ENCODE measurements at regions not wholly inside any gene's neighbourhood (a gene's known extent, or its start where the extent isn't known, plus 50 kb on each side); places are given as distances from the start of the nearest gene placed in this dataset.
"Not testable (repeated sequence)": the region's sequence is repeated elsewhere in the genome, so short reads cannot be mapped to it uniquely, and the experiment has no call there.

DNA sequence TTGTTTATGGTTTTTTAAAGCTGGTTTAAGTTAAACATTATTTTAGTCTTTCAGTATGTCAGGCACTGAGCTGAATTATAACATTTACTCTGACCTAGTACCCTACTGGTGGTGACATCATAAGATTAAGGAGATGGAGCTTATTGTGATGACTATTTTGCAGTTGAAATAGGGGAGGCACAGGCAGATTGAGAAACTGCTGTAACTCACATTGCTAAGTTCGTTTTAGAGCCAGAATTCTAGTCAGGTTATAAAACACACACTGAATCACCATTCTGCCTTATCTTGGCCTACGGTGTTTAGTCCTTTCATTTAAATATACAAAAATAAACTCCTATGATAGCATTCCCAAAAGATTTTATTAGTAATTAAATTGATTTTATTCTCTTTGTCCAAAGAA is 584.1 kb downstream of the TFAP2A start:
- DNase-seq (ENCODE audit: low read depth in 2 of 2) = no peak

DNA sequence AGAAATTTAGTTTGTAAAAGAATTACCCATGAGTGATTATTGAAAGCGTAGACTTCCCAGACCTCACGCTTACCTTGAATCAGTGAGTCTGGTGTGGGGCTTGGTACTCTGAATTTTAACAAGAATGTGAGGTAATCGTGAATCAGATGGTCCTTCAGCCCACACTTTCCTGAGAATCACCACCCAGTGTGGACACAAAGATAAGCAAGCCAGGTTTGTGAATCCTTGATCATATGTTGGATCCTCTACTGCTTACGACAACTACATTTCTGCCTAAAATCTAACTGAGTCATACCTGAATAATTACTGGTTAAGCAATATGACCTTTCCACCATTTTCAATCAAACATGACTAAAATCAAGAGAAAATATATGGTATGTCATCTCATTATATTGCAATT is 589.3 kb downstream of the TFAP2A start:
- DNase-seq (ENCODE audit: low read depth in 2 of 2) = no peak

DNA sequence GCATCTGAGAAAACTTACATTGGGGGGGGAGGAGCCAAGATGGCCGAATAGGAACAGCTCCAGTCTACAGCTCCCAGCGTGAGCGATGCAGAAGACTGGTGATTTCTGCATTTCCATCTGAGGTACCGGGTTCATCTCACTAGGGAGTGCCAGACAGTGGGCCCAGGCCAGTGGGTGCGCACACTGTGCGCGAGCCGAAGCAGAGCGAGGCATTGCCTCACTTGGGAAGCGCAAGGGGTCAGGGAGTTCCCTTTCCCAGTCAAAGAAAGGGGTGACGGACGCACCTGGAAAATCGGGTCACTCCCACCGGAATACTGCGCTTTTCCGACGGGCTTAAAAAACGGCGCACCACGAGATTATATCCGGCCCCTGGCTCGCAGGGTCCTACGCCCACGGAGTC is 604.1 kb downstream of the TFAP2A start:
- not testable (repeated sequence) for DNase-seq (ENCODE audit: low read depth in 2 of 2)

DNA sequence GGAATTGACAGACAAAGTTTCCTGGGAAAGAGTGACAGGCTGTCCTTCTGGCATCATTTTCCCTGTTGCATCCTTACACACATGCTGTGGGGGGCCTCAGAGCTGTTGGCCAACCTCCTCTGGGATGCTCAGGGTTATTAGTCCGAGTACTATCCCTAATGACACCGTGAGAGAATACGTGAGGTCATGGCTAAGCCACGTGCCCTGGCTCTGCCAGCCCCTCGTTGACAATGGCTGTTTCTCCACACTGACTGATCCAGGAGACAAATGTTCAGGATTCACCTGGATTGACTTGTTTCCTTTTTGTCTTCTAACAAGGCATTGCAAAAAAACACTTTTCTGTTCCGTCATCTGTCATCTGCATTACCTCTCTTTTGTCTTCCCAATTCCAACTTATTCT is 604.6 kb downstream of the TFAP2A start:
- no peak for DNase-seq (ENCODE audit: low read depth in 2 of 2)

DNA sequence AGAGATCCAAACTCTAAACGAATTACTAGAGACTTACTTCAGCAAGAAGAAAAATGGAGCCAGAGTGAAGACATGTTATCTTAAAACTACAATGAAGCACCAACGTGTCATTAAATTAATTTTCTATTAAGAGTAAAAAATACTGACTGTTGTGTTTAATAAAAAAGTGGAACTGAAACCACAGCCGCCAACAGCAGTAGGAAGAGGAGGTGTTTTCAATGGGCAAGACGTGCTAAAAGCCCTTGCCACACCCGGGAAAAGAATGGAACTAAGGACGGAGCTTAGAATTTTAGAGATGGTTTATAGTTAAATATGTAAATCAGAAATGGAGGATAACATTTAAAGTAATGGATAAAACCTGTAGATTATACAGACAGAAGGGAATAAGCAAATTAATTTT is 608.7 kb downstream of the TFAP2A start:
- DNase-seq (ENCODE audit: low read depth in 2 of 2) = no peak

DNA sequence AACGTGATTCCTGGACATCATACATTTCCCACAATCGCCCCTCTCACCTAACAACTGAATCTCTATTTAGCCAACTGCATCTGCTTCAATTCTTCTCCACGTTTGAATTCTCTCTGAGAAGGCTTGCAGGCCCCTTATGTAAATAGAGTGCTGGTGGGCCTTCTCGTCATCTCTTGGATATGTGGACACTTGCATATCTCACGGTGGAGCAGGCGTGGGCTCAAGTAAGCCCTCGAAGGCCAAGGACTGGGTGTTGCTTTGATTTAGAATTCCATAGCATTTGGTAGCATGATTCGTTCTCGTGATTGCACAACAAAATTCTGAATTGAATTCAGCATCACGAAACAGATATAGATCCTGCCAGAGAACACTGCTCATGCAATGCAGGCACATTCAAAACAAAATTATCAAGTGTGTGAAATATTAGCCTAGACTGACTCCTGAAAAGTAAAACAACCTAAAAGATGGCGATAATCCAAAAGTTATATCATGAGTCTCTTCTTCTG is 613.6 kb downstream of the TFAP2A start:
- DNase-seq (ENCODE audit: low read depth in 2 of 2) = no peak

DNA sequence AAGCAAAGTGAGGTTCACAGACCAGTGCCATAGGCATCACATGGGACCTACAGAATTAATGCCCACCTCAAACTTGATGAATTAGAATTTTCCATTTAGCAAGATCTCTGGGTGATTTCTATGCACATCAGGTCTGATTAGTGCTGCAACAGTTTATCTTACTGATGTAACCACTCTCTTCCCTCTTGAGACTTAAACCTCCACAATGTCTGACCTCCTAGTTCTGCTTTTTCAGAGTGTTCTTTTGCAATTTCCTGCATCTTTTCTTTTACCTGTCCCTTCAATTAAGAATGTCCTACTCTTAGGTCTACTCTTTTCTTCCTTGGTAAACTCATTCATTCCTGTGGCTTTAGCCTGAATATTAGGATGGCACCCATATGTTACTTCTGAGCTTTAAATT is 615.3 kb downstream of the TFAP2A start:
- DNase-seq (ENCODE audit: low read depth in 2 of 2) = no peak

DNA sequence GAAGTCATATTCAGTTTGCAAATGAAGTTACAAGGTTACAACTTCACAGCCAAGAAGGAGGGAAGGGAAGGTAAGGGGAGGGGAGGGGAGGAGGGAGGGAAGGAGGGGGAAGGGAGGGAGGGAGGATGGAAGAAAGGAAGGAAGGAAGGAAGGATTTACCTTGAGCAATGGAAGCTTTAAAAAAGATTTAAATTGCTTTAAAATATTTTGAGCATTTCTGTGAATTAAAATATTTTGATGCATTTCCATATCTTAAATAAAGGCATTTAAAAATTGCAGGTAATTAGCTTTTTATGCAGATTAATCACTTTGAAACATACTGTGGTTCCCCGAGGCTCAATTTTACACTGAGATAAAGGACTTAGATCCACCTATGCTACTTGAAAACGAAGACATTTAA is 618.0 kb downstream of the TFAP2A start:
- no peak for DNase-seq (ENCODE audit: low read depth in 2 of 2)

DNA sequence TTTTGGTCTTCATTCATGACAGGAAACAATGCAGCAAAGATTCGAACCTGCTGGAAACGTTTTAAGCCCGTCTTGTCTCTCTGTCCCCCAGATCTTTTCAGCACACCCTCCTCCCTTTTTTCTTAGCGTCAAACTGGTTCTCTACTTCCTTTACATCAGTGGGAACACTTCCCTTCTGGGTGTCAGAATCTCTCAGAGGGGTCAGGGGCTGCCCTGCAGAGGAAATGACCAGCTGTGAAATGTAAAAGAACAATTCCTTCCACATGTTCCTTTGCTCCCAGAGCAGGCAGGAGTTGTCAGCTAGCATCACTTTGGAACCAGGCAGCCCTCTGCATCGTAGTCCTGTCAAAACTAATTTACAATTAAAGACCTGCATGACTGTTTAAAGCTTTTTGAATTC is 619.0 kb downstream of the TFAP2A start:
- DNase-seq (ENCODE audit: low read depth in 2 of 2) = no peak

DNA sequence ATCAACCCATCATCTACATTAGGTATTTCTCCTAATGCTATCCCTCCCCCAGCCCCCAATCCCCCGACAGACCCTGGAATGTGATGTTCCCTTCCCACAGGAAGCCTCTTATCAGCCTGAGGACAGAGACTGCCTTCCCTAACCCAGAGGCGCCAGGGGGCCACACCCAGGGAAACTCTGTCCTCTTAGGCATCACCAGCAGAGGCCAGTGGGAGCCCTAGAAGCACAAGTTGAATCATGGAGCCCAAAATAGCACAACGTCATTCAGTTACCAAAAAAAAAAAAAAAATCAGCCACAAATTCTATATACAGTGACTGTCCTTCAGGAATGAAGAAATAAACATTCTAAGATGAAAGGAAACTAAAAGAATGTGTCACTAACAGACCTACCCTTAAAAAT is 625.7 kb downstream of the TFAP2A start:
- no peak for DNase-seq (ENCODE audit: low read depth in 2 of 2)

DNA sequence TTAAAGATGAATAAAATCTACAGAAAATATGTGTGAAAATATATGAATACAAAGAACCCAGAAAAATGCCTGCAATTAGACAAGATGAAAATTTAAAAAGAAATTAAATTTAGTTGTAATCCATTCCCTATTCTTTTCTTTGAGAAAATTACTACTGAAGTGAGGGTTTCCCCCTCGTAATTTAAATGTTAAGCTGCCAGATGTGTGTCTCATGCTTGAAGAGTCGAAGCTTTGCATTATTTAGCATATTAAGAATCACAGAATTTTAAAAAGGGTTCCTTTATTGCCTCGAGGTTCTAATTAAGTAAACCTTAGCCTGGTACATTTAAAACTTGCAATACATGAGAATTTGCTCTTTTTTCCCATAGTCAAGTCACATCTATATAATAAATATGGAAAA is 630.1 kb downstream of the TFAP2A start:
- DNase-seq (ENCODE audit: low read depth in 2 of 2) = no peak

DNA sequence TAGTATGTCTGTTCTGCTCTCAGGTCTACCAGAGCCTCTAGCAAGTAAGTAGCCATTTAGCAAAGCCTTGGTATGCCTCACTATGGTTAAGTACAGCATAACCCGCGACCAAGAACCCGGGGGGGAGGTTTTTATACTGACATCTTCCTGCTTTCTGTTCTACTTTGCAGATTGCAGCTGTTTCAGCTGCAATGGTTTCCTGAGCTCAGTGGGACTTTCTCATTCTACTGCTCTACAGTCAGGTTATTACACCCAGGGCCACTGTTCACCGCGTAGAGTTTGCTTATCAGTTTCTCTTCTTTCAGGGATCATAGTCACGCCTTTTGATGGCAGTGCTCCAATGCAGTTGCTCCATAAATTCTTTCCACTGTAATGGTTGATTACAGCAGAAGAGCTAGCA is 631.3 kb downstream of the TFAP2A start:
- DNase-seq (ENCODE audit: low read depth in 2 of 2) = no peak

DNA sequence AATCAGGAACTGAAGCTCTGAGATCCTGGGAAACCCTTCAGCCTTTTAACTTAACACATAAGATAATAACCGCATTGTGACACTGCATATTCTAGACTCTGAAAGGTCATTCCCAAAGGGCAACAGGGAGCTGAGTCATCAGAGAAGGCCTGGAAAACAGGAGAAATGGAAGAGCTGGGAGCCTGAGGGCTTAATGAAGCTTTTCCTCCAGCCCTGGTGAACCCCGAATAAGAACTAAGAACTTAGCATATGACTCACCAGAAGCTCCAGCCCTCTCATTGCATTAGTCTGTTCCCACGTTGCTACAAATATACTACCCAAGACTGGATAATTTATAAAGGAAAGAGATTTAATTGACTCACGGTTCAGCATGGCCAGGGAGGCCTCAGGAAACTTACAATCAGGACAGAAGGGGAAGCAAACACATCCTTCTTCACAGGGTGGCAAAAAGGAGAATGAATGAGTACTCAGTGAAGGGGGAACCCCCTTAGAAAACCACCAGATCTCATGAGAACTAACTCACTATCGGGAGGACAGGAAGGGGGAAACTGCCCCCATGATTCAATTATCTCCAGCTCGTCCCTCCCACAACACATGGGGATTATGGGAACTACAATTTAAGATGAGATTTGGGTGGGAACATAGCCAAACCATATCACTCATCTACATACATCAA is 648.5 kb downstream of the TFAP2A start:
- DNase-seq (ENCODE audit: low read depth in 2 of 2) = no peak

DNA sequence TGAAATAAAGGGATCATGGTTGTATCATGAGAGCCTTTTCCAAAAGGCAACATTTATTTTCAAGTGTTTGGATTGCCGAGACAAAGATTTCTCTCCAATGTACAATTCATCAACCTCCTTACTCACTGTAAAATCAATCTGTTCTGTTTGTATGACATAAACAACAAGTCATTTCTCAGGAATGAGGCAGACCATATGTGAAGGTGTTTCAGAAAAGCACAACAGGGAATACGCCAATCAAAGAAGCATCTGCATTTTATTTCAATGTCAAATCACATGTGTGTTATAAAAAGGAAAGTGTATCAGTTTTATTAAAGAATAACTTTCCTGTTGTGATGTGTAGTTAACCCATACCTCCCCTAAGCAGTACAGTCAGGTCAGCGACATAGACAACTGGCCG is 653.7 kb downstream of the TFAP2A start:
- no peak for DNase-seq (ENCODE audit: low read depth in 2 of 2)

DNA sequence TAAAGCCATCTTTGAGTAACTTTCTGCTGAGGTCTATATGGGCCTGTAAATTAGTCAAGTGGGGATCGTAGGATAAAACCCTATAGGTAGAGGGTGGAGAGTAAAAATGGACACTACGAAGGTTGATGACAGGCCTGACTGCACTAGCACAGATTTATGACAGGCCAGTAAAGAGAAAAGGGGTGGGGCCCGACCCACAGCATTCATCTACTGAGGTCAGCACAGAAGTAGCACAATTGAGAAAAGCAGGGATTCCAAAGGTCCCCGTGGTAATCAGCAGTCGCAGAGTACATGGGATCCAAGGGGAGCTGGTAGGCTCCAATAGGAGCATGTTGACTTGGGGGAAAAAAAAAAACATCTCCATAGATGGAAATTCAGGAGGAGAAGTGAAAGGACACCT is 660.4 kb downstream of the TFAP2A start:
- DNase-seq (ENCODE audit: low read depth in 2 of 2) = no peak

DNA sequence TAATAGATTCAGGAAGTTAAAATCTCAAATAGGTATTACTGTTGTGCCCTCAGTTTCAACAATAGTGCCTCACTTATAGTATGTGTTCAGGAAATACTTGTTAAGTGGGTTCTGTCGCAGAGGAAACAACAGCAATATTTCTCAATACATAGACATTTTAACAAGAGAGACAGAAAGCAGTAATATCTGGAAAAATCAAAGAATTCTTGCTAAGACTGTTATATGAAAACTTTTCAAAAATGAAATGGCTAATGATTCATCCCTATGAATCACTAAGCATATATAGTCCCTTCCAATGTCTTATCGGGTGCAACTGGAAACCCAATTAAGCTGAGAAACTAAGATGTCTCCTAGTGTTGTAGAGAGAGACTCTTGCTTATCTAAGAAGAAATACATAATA is 668.9 kb downstream of the TFAP2A start:
- no peak for DNase-seq (ENCODE audit: low read depth in 2 of 2)

DNA sequence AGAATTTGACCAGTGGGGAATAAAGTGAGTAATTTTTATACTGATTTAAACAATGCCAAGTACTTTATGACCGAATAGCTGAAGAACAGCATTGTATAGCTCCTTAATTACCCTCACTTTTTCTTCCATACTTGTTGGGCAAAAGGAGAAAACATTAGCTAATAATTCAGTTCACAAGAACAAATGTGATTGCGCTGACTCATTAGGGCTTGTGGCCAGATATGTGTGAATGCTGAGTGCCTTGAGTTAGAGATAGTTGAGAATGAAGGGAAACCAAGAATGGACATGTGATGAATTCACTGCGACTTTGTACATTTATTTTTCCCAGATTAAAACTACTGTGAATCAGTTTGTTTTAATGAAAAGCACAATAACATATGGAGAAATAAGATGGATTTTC is 669.4 kb downstream of the TFAP2A start:
- no peak for DNase-seq (ENCODE audit: low read depth in 2 of 2)

DNA sequence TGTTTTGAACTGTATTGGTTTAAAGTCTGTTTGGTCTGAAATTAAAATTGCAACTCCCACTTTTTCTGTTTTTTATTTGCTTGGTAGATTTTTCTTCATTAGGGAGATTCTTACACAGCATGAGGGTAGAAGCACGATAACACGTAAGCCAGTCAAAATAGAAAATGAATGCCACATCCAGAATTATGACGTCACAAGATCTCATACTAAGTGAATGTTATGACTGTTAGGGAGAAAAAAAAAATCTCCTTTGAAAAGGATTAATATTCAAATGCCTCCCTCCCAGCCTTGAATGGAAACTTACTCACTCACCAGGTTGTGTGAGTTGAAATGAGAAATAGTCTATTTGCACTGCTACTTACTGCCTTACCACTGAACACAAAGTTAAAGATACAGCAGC is 670.8 kb downstream of the TFAP2A start:
- DNase-seq (ENCODE audit: low read depth in 2 of 2) = no peak

DNA sequence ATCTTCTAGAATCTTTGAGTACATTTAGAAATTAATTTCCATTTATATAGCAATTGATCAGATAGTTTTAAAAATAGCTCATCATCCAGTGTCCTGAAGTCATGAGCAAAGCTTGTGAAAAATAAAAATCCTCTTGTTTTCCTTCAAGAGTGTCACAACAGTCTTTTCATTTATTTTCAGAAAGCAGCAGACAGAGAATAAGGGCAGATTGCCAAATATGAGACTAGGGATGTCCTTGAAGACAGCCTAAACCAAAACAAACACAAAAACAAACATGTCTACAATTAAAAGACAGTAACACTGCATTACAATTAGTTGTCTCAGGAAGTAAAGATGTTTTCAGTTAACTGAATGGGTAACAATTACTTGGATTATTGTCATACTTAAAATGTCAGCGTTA is 682.8 kb downstream of the TFAP2A start:
- DNase-seq (ENCODE audit: low read depth in 2 of 2) = no peak

DNA sequence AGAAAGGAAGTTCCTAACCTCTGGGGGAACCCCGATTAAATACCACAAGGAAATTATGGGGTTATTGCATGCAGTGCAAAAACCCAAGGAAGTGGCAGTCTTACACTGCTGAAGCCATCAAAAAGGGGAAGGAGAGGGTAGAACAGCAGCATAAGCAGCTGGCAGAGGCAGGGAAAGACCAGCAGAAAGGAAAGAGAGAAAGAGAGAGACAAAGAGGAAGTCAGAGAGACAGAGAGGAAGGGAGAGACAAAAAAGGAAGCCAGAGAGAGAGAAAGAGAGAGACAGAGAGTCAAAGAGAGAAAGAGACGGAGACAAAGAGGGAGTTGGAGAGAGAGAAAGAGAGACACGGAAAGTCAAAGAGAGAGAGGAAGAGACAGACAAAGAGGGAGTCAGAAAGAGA is 689.1 kb downstream of the TFAP2A start:
- not testable (repeated sequence) for DNase-seq (ENCODE audit: low read depth in 2 of 2)

DNA sequence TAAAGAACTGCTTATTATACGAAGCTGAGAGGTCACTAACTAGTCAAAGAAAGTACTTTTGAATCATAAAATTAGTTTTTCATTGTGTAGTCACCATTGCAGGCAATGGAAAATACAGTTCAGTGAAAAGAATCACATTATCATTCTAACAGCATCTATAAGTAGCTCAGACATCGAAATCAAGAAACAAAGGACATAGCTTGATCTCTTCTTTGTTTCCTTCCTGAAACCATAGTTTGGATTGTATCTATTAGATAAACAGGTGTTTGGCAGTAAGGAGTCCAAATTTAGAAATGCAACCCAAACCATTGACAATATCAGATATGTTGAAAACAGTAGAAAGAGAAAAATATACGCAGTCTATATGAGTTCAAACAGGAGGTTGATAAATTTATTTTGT is 697.3 kb downstream of the TFAP2A start:
- DNase-seq (ENCODE audit: low read depth in 2 of 2) = no peak

DNA sequence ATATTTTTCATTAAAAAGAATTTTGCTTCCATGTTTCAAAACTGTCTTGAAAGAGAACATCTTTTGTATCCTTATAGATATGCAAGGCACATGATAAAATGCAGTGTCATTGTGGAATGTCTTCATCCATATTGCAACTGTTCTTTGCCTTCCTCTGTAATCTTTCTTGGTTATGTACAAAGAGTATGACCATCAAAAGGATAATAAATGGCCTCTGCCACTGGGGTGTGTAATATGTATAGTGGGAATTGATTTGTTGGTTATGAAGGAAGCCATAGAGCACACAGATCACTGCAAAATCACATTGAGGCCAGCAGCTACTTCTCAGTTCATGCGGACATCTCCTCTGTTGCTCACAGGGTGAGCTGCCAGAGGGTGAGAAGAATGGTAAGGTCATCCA is 703.5 kb downstream of the TFAP2A start:
- no peak for DNase-seq (ENCODE audit: low read depth in 2 of 2)

DNA sequence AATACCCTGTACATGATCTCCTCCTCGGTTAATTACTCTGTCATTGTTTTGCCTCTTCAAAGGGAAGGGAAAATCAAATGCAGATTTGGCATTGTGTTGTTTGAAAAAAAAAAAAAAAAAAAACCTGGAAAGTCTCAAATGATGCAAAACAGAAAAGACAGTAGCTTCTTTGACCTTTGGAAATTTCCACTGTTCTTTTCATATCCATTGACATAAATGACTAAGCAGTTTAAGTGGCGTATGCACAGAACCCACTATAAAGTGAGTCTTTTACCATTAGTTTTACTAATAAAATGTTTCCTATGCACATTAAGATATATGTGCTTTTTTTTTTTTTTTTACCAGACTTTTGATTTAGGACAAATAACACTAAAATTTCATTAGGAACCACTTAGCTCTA is 704.3 kb downstream of the TFAP2A start:
- no peak for DNase-seq (ENCODE audit: low read depth in 2 of 2)

DNA sequence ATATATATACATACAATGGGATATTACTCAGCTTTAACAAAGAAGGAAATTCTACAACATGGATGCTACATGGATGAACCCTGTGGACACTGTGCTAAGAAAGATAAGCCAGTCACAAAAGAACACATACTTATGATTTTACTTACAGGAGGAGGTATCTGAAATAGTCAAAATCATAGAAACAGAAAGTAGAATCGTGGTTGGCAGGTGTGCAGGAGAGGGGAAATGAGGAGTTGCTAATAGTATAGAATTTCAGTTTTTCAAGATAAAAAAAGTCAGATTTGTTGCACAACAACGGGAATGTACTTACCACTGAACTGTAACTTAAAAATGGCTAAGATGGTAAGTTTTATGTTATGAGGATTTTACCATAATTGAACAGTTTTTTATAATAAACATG is 706.3 kb downstream of the TFAP2A start:
- no peak for DNase-seq (ENCODE audit: low read depth in 2 of 2)
